ENCODE measurements at regions not wholly inside any gene's neighbourhood (a gene's known extent, or its start where the extent isn't known, plus 50 kb on each side); places are given as distances from the start of the nearest gene placed in this dataset.

- Mint-ChIP-seq H3K9me3 (peaks cover 0 to 7% (median 3%) of the 10 kb centered on the region in 7 donors), H3K4me1 (no peaks in the 10 kb centered on the region), H3K27me3 (ENCODE audit: low read depth in 3 of 3) (peaks cover 0 to 2% (median 0%) of the 10 kb centered on the region in 3 donors), H3K27ac (no peak overlapping the region), H3K4me3 (no peak overlapping the region), H3K36me3 (no peaks in the 10 kb centered on the region)
- no peak overlapping the region for H3K4me3 ChIP-seq (replicated peaks in 1 of 3; ENCODE audit: low read depth in 2 of 3, low read length in 3 of 3)
- intact Hi-C loops (cut with micrococcal nuclease), result no loop called here
- no peak overlapping the region for H3K9ac ChIP-seq (ENCODE audit: insufficient read depth, low read length, poor library complexity, severe bottlenecking)
- WGBS (ENCODE audit: insufficient coverage), result 97% methylated on average over 22 of the region's 26 CpGs
- H2AFZ ChIP-seq (ENCODE audit: insufficient read depth, low read depth, low read length, poor library complexity, severe bottlenecking), result no peak overlapping the region
- no peaks in the 10 kb centered on the region for H3K79me2 ChIP-seq (ENCODE audit: insufficient read depth, low read length)
- no peak for TF ChIP-seq CTCF (IDR thresholded peaks at IDR 0.05)
- H3K9me3 ChIP-seq (replicated peaks in 1 of 2; ENCODE audit: control insufficient read depth in 1 of 2, insufficient read depth in 1 of 2, low read length in 2 of 2), result peaks cover 0 to 10% of the 10 kb centered on the region in 2 donors
- H3K27ac ChIP-seq (ENCODE audit: low read depth in 1 of 2, low read length in 2 of 2), result no peak overlapping the region
- no peak overlapping the region for H3K4me2 ChIP-seq (replicated peaks; ENCODE audit: extremely low read depth, low read length, poor library complexity, severe bottlenecking)
- no peaks in the 10 kb centered on the region for H3K36me3 ChIP-seq (replicated peaks in 1 of 2; ENCODE audit: control insufficient read depth in 1 of 2, insufficient read depth in 2 of 2, low read length in 2 of 2)
- no peaks in the 10 kb centered on the region for H3K4me1 ChIP-seq (ENCODE audit: control insufficient read depth in 1 of 2, insufficient read depth in 2 of 2, low read length in 2 of 2)
- no peak for DNase-seq
- no peaks in the 10 kb centered on the region for H4K20me1 ChIP-seq (ENCODE audit: insufficient read depth, low read length)
- H3K27me3 ChIP-seq (ENCODE audit: control insufficient read depth in 2 of 2, insufficient read depth in 2 of 2, low read length in 2 of 2), result no peaks in the 10 kb centered on the region
These were observed 108.8 kb upstream of the RASGEF1B start for GRCh38 chr4:81580346-81580993.

DNA sequence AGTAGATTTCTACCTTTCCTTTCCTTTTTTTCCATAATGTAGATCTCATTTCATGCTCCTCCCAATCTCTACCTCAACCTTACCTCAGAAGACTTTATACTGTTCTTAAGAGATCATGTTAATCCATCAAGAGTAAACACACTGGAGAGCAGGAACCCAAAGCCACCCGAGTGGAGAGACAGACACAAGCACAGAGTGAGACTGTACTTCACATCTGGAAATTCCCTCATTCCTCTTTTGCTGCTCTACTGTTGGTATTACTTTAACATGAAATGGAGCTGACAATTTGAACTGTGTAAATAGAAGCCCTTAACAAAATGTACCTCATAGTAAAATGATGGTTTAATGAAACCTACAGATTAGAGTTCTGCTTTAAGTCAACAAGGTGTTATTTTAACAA, 105.7 kb upstream of the RASGEF1B start:
- no CpG with 5 or more reads among the region's 1 CpG for WGBS (ENCODE audit: insufficient coverage)
- Mint-ChIP-seq H3K27ac (peak overlapping the region in 1 of 7 donors; percentile 3), H3K9me3 (peaks cover 0 to 7% (median 3%) of the 10 kb centered on the region in 7 donors), H3K4me3 (no peak overlapping the region), H3K36me3 (no peaks in the 10 kb centered on the region), H3K4me1 (peaks cover 2% of the 10 kb centered on the region), H3K27me3 (ENCODE audit: low read depth in 3 of 3) (peaks cover 0 to 3% (median 2%) of the 10 kb centered on the region in 3 donors)
- no peak overlapping the region for H2AFZ ChIP-seq (ENCODE audit: insufficient read depth, low read depth, low read length, poor library complexity, severe bottlenecking)
- H3K36me3 ChIP-seq (replicated peaks in 1 of 2; ENCODE audit: control insufficient read depth in 1 of 2, insufficient read depth in 2 of 2, low read length in 2 of 2), result no peaks in the 10 kb centered on the region
- H3K9me3 ChIP-seq (replicated peaks in 1 of 2; ENCODE audit: control insufficient read depth in 1 of 2, insufficient read depth in 1 of 2, low read length in 2 of 2), result peaks cover 0 to 10% of the 10 kb centered on the region in 2 donors
- intact Hi-C loops (cut with micrococcal nuclease), result no loop called here
- no peaks in the 10 kb centered on the region for H3K79me2 ChIP-seq (ENCODE audit: insufficient read depth, low read length)
- no peak overlapping the region for H3K9ac ChIP-seq (ENCODE audit: insufficient read depth, low read length, poor library complexity, severe bottlenecking)
- no peak for DNase-seq
- H3K4me1 ChIP-seq (ENCODE audit: control insufficient read depth in 1 of 2, insufficient read depth in 2 of 2, low read length in 2 of 2), result no peaks in the 10 kb centered on the region
- no peak overlapping the region for H3K4me2 ChIP-seq (replicated peaks; ENCODE audit: extremely low read depth, low read length, poor library complexity, severe bottlenecking)
- H3K27me3 ChIP-seq (ENCODE audit: control insufficient read depth in 2 of 2, insufficient read depth in 2 of 2, low read length in 2 of 2), result no peaks in the 10 kb centered on the region
- no peak for TF ChIP-seq CTCF (IDR thresholded peaks at IDR 0.05)
- no peaks in the 10 kb centered on the region for H4K20me1 ChIP-seq (ENCODE audit: insufficient read depth, low read length)
- H3K4me3 ChIP-seq (replicated peaks in 1 of 3; ENCODE audit: low read depth in 2 of 3, low read length in 3 of 3), result no peak overlapping the region
- H3K27ac ChIP-seq (ENCODE audit: low read depth in 1 of 2, low read length in 2 of 2), result no peak overlapping the region

All from CD14-positive monocyte (primary cell).